MM.1S (cell line): ENCODE measurements at regions not wholly inside any gene's neighbourhood (a gene's known extent, or its start where the extent isn't known, plus 50 kb on each side); places are given as distances from the start of the nearest gene placed in this dataset.

Experiments
- DNase-seq: peaks from one replicate; pipeline ENCODE4 v3.0.0-alpha.2; 2015
- H2AFZ ChIP-seq: fragments of 300-600 bp; sonication (generic); 2 replicates; pipeline ENCODE4 v1.6.0; 2016; ENCODE audit warnings: antibody characterized with exemption, low read length
- H3F3A ChIP-seq: fragments of 300-600 bp; sonication (generic); 2 replicates; pipeline ENCODE4 v1.6.1; 2016; ENCODE audit warnings: mild to moderate bottlenecking, antibody characterized with exemption, low read length, moderate library complexity, mixed read lengths; ENCODE audit not compliant: insufficient read depth
- H3K27ac ChIP-seq: fragments of 300-600 bp; sonication (generic); 2 replicates; pipeline ENCODE4 v1.5.1; 2016; ENCODE audit warnings: mild to moderate bottlenecking, low read length
- H3K27me3 ChIP-seq: fragments of 300-600 bp; sonication (generic); replicated peaks from 2 replicates; pipeline ENCODE4 v1.6.0; 2016; ENCODE audit warnings: low read length; ENCODE audit not compliant: insufficient read depth
- H3K36me3 ChIP-seq: fragments of 300-600 bp; sonication (generic); replicated peaks from 2 replicates; pipeline ENCODE4 v1.6.1; 2016; ENCODE audit warnings: mild to moderate bottlenecking, low read length, mixed read lengths; ENCODE audit not compliant: insufficient read depth
- H3K4me1 ChIP-seq: fragments of 300-600 bp; sonication (generic); 2 replicates; pipeline ENCODE4 v1.6.1; 2016; ENCODE audit warnings: low read length, mixed read lengths
- H3K4me2 ChIP-seq: fragments of 300-600 bp; sonication (generic); 2 replicates; pipeline ENCODE4 v1.6.0; 2016; ENCODE audit warnings: low read depth, low read length
- H3K4me3 ChIP-seq: fragments of 300-600 bp; sonication (generic); 2 replicates; pipeline ENCODE4 v1.5.1; 2016; ENCODE audit warnings: low read length, mixed read lengths
- H3K79me2 ChIP-seq: fragments of 300-600 bp; sonication (generic); 2 replicates; pipeline ENCODE4 v1.6.1; 2016; ENCODE audit warnings: mixed run types, low read length, mixed read lengths
- H3K9ac ChIP-seq: fragments of 300-600 bp; sonication (generic); 2 replicates; pipeline ENCODE4 v1.6.1; 2016; ENCODE audit warnings: low read length, mixed read lengths
- H3K9me2 ChIP-seq: fragments of 300-600 bp; sonication (generic); replicated peaks from 2 replicates; pipeline ENCODE4 v1.6.1; 2016; ENCODE audit warnings: mild to moderate bottlenecking, low read length, mixed read lengths; ENCODE audit not compliant: insufficient read depth
- H3K9me3 ChIP-seq: fragments of 300-600 bp; sonication (generic); replicated peaks from 2 replicates; pipeline ENCODE4 v1.6.1; 2016; ENCODE audit warnings: mild to moderate bottlenecking, low read length, mixed read lengths; ENCODE audit not compliant: insufficient read depth
- H4K20me1 ChIP-seq: fragments of 300-600 bp; sonication (generic); 2 replicates; pipeline ENCODE4 v1.6.1; 2016; ENCODE audit warnings: mild to moderate bottlenecking, low read length, moderate library complexity, mixed read lengths; ENCODE audit not compliant: insufficient read depth
- EZH2 ChIP-seq: fragments of 300-600 bp; sonication (generic); optimal IDR thresholded peaks from 2 replicates; pipeline ENCODE3; 2017; ENCODE audit warnings: low read depth, mild to moderate bottlenecking, antibody characterized with exemption, low read length, mixed read lengths
- EZH2phosphoT487 ChIP-seq: fragments of 300-600 bp; sonication (generic); IDR thresholded peaks from 2 replicates; pipeline ENCODE4 v1.6.1; 2018; ENCODE audit warnings: antibody characterized with exemption, low read length
- TF ChIP-seq, protein P1 (sequence below): fragments of 300-600 bp; sonication (generic); IDR thresholded peaks from 2 replicates; pipeline ENCODE4 v1.5.1; 2016; ENCODE audit warnings: antibody characterized with exemption, low read length, mixed read lengths

- Histone ChIP-seq H3K9ac (no peak overlapping the region), H3K9me3 (no peaks in the 10 kb centered on the region), H4K20me1 (no peaks in the 10 kb centered on the region), H3F3A (no peaks in the 10 kb centered on the region), H3K9me2 (no peaks in the 10 kb centered on the region), H3K4me2 (no peak overlapping the region), H3K79me2 (no peaks in the 10 kb centered on the region), H2AFZ (no peak overlapping the region), H3K4me1 (no peaks in the 10 kb centered on the region), H3K36me3 (no peaks in the 10 kb centered on the region), H3K4me3 (no peak overlapping the region), H3K27ac (no peak overlapping the region), H3K27me3 (no peaks in the 10 kb centered on the region)
- TF ChIP-seq, protein P1, sequence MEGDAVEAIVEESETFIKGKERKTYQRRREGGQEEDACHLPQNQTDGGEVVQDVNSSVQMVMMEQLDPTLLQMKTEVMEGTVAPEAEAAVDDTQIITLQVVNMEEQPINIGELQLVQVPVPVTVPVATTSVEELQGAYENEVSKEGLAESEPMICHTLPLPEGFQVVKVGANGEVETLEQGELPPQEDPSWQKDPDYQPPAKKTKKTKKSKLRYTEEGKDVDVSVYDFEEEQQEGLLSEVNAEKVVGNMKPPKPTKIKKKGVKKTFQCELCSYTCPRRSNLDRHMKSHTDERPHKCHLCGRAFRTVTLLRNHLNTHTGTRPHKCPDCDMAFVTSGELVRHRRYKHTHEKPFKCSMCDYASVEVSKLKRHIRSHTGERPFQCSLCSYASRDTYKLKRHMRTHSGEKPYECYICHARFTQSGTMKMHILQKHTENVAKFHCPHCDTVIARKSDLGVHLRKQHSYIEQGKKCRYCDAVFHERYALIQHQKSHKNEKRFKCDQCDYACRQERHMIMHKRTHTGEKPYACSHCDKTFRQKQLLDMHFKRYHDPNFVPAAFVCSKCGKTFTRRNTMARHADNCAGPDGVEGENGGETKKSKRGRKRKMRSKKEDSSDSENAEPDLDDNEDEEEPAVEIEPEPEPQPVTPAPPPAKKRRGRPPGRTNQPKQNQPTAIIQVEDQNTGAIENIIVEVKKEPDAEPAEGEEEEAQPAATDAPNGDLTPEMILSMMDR = no peak
- TF ChIP-seq EZH2 (no peak), EZH2phosphoT487 (no peak)
- no peak for DNase-seq
Observed at GRCh38 chr9:26159575-26160392, 481.5 kb upstream of the TUSC1 start.

GRCh38 chr9:26158631-26159150 lies 480.4 kb upstream of the TUSC1 start:
- TF ChIP-seq, protein P1 = no peak
- TF ChIP-seq EZH2 = no peak
- Histone ChIP-seq H3K9me3 (no peaks in the 10 kb centered on the region), H3K4me2 (no peak overlapping the region), H3K36me3 (no peaks in the 10 kb centered on the region), H4K20me1 (no peaks in the 10 kb centered on the region), H3F3A (no peaks in the 10 kb centered on the region), H3K4me1 (no peaks in the 10 kb centered on the region), H3K79me2 (no peaks in the 10 kb centered on the region), H2AFZ (no peak overlapping the region), H3K9me2 (no peaks in the 10 kb centered on the region), H3K27ac (no peak overlapping the region), H3K27me3 (no peaks in the 10 kb centered on the region), H3K4me3 (no peak overlapping the region), H3K9ac (no peak overlapping the region)
- no peak for DNase-seq

DNA sequence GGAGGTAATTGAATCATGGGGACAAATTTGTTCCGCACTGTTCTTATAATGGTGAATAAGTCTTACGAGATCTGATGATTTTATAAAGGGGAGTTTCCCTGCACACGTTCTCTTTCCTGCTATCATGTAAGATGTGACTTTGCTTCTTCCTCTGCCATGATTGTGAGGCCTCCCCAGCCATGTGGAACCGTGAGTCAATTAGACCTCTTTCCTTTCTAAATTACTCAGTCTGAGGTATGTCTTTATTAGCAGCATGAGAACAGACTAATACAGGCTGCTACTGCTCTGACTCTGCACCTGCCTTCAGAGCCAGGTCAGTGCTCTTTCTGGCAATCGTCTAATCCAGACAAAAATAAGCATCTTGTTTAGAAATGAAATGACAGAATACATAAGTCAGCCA lies 479.2 kb upstream of the TUSC1 start:
- Histone ChIP-seq H3K9ac (no peak overlapping the region), H3K9me3 (no peaks in the 10 kb centered on the region), H3K9me2 (no peaks in the 10 kb centered on the region), H3K4me1 (no peaks in the 10 kb centered on the region), H3K36me3 (no peaks in the 10 kb centered on the region), H3K4me2 (no peak overlapping the region), H2AFZ (no peak overlapping the region), H3K79me2 (no peaks in the 10 kb centered on the region), H3K27me3 (no peaks in the 10 kb centered on the region), H3K27ac (no peak overlapping the region), H3F3A (no peaks in the 10 kb centered on the region), H3K4me3 (no peak overlapping the region), H4K20me1 (no peaks in the 10 kb centered on the region)
- TF ChIP-seq, protein P1 = no peak
- no peak for TF ChIP-seq EZH2phosphoT487
- TF ChIP-seq EZH2 = no peak
- no peak for DNase-seq
